GM12892 (cell line): ENCODE measurements at regions not wholly inside any gene's neighbourhood (a gene's known extent, or its start where the extent isn't known, plus 50 kb on each side); places are given as distances from the start of the nearest gene placed in this dataset.

Source experiments
- DNase-seq: peaks from one replicate; pipeline ENCODE4 v3.0.0; 2011; ENCODE audit not compliant: insufficient read length
- FAIRE-seq: peaks from 2 replicates; lab custom pipeline; 2011; peaks lifted over from hg19 to GRCh38; lab: Jason Lieb, UNC
- POLR2A ChIP-seq: IDR thresholded peaks from 2 replicates; pipeline ENCODE4 v1.6.1; 2011; ENCODE audit warnings: low read depth, low read length, control low read depth
- POLR2AphosphoS5 ChIP-seq: IDR thresholded peaks from 2 replicates; pipeline ENCODE4 v1.6.1; 2011; ENCODE audit warnings: low read depth, low read length, control low read depth
- TAF1 ChIP-seq: IDR thresholded peaks from 2 replicates; pipeline ENCODE4 v1.6.1; 2011; ENCODE audit warnings: low read depth, mild to moderate bottlenecking, control low read depth, low read length, borderline replicate concordance

GRCh38 chr4:10917566-10917965, 233.0 kb upstream of the CLNK start:
- FAIRE-seq (no peak), DNase-seq (no peak)
- TF ChIP-seq TAF1 (no peak), POLR2AphosphoS5 (no peak), POLR2A (no peak)

GRCh38 chr4:10898072-10898471, 213.5 kb upstream of the CLNK start:
- FAIRE-seq (no peak), DNase-seq (no peak)
- TF ChIP-seq POLR2A (no peak), TAF1 (no peak), POLR2AphosphoS5 (no peak)

- FAIRE-seq (no peak), DNase-seq (no peak)
- TF ChIP-seq TAF1, result no peak
These were observed 212.5 kb upstream of the CLNK start for GRCh38 chr4:10897076-10897475.

GRCh38 chr4:10893395-10893794, 208.8 kb upstream of the CLNK start:
- no peak for DNase-seq
- no peak for TF ChIP-seq POLR2A
- no peak for TF ChIP-seq POLR2AphosphoS5
- no peak for TF ChIP-seq TAF1
- no peak for FAIRE-seq

- no peak for DNase-seq
- TF ChIP-seq TAF1 (no peak), POLR2A (no peak), POLR2AphosphoS5 (no peak)
- no peak for FAIRE-seq
These were observed 207.3 kb upstream of the CLNK start for GRCh38 chr4:10891866-10892265.

GRCh38 chr4:10889819-10890218, 205.3 kb upstream of the CLNK start:
- TF ChIP-seq POLR2AphosphoS5 (no peak), TAF1 (no peak), POLR2A (no peak)
- DNase-seq (no peak), FAIRE-seq (no peak)

GRCh38 chr4:10879411-10880110, 195.0 kb upstream of the CLNK start:
- TF ChIP-seq TAF1 (no peak), POLR2A (no peak), POLR2AphosphoS5 (no peak)
- DNase-seq (no peak), FAIRE-seq (no peak)

- no peak for FAIRE-seq
- TF ChIP-seq TAF1 (no peak), POLR2A (no peak)
- no peak for DNase-seq
These were observed 194.3 kb upstream of the CLNK start for GRCh38 chr4:10878861-10879260.

- no peak for TF ChIP-seq TAF1
- TF ChIP-seq POLR2AphosphoS5, result no peak
- no peak for TF ChIP-seq POLR2A
- DNase-seq, result no peak
- no peak for FAIRE-seq
These were observed 192.5 kb upstream of the CLNK start for GRCh38 chr4:10877076-10877475.

GRCh38 chr4:10875144-10875799, 190.7 kb upstream of the CLNK start:
- TF ChIP-seq TAF1 (no peak), POLR2A (no peak)
- FAIRE-seq, result no peak

GRCh38 chr4:10873809-10874208, 189.2 kb upstream of the CLNK start:
- DNase-seq (no peak), FAIRE-seq (no peak)
- TF ChIP-seq POLR2AphosphoS5, result no peak
- no peak for TF ChIP-seq TAF1
- TF ChIP-seq POLR2A, result no peak

More at GRCh38 chr4:10875144-10875799, 190.7 kb upstream of the CLNK start:
- DNase-seq, result no peak

- no peak for FAIRE-seq
- DNase-seq, result no peak
- TF ChIP-seq POLR2AphosphoS5, result no peak
- TF ChIP-seq POLR2A, result no peak
- TF ChIP-seq TAF1, result no peak
These were observed 188.4 kb upstream of the CLNK start for GRCh38 chr4:10872833-10873517.
